Peyer's patch (tissue), 4 donors: ENCODE measurements at regions not wholly inside any gene's neighbourhood (a gene's known extent, or its start where the extent isn't known, plus 50 kb on each side); places are given as distances from the start of the nearest gene placed in this dataset.

Experiments used
- DNase-seq, 3 donors: peaks; one replicate each; pipeline ENCODE4 v3.0.0-alpha.2; 2017 to 2019
- H3K27ac ChIP-seq, 4 donors: fragments of 200-600 bp; sonication (generic); one replicate each; pipeline ENCODE4 v1.5.1; 2016 to 2019
- H3K27me3 ChIP-seq, 2 donors: fragments of 200-600 bp; sonication (generic); one replicate each; pipeline ENCODE4 v1.5.1; 2019
- H3K36me3 ChIP-seq, 3 donors: fragments of 200-600 bp; sonication (generic); one replicate each; pipeline ENCODE4 v1.5.1; 2016 to 2019
- H3K4me1 ChIP-seq, 4 donors: fragments of 200-600 bp; sonication (generic); one replicate each; pipeline ENCODE4 v1.5.1; 2016 to 2019
- H3K4me3 ChIP-seq, 4 donors: fragments of 200-600 bp; sonication (generic); 1 replicate in 3 of 4; 2 replicates in 1 of 4; pipeline ENCODE4 v1.5.1; 2016 to 2019; ENCODE audit warnings: mild to moderate bottlenecking in 1 of 4
- H3K9me3 ChIP-seq, 4 donors: fragments of 200-600 bp; sonication (generic); one replicate each; pipeline ENCODE4 v1.5.1; 2016 to 2019; ENCODE audit warnings: mild to moderate bottlenecking in 1 of 4
- CTCF ChIP-seq, 6 experiments: fragments of 450-650 bp in 4 of 6; fragments of 200-600 bp in 2 of 6; sonication (generic) in 1 of 6; IDR thresholded peaks; one replicate each; pipeline ENCODE4 v1.5.1; 2017 to 2019; ENCODE audit warnings: antibody characterized with exemption in 6 of 6, mild to moderate bottlenecking in 3 of 6, moderate library complexity in 1 of 6
- POLR2A ChIP-seq, 2 donors: fragments of 450-650 bp; IDR thresholded peaks; one replicate each; pipeline ENCODE4 v1.5.1; 2017; ENCODE audit warnings: antibody characterized with exemption in 2 of 2, mild to moderate bottlenecking in 2 of 2, moderate library complexity in 2 of 2

- H3K4me1 ChIP-seq: no peaks in the 10 kb centered on the region
- H3K4me3 ChIP-seq: no peak overlapping the region
- no peaks in the 10 kb centered on the region for H3K27me3 ChIP-seq
- no peak for TF ChIP-seq CTCF (IDR thresholded peaks at IDR 0.05)
- TF ChIP-seq POLR2A (IDR thresholded peaks at IDR 0.05): no peak
- H3K27ac ChIP-seq: no peak overlapping the region
- no peaks in the 10 kb centered on the region for H3K36me3 ChIP-seq
- DNase-seq: no peak
- H3K9me3 ChIP-seq: no peaks in the 10 kb centered on the region
Observed at GRCh38 chr2:217371781-217372213, 511.9 kb upstream of the TNP1 start.

DNA sequence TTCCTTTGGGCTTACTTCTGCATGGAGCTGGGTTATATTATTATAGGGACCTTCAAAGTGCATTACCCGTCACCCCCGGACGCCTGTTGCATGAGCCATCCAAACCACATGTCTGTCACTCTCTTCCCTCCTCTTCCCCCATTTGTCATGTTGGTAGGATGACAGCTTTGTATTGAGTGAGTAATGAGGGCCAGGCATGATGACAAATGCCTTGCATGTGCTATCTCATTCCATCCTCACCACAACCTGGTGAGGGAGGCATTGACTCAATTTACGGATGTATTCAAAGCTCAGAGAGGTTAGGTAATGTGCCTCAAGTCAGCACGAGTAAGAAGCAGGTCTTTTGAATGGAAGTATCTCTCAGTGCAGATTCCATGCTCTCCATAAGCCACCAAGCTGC is 510.5 kb upstream of the TNP1 start:
- no peaks in the 10 kb centered on the region for H3K36me3 ChIP-seq
- H3K4me3 ChIP-seq: no peak overlapping the region
- DNase-seq: no peak
- H3K27me3 ChIP-seq: no peaks in the 10 kb centered on the region
- no peaks in the 10 kb centered on the region for H3K9me3 ChIP-seq
- H3K4me1 ChIP-seq: no peaks in the 10 kb centered on the region
- H3K27ac ChIP-seq: no peak overlapping the region
- no peak for TF ChIP-seq POLR2A (IDR thresholded peaks at IDR 0.05)
- no peak for TF ChIP-seq CTCF (IDR thresholded peaks at IDR 0.05)

DNA sequence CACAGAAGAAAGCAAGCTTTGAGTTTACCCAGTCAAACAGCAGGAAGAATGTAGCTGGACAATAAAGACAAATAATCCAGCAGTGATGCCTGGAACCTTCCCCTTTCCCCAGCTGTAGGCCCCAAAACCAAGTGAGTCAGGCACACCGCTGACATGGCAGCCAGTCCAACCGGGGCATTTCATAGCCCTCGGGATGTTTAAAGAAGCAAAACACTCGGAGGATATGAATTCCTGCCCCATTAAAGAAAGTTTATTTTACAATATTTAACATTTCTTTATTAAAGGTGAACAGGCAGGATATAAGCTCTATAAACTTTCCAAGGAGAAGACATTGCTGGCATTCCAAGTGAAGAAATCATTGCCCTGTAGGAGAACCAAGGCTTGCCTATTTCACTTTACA is 507.6 kb upstream of the TNP1 start:
- TF ChIP-seq CTCF (IDR thresholded peaks at IDR 0.05) (no peak), POLR2A (IDR thresholded peaks at IDR 0.05) (no peak)
- H3K27ac ChIP-seq: no peak overlapping the region
- no peaks in the 10 kb centered on the region for H3K36me3 ChIP-seq
- DNase-seq: no peak
- no peaks in the 10 kb centered on the region for H3K27me3 ChIP-seq
- no peaks in the 10 kb centered on the region for H3K9me3 ChIP-seq
- H3K4me3 ChIP-seq: no peak overlapping the region
- no peaks in the 10 kb centered on the region for H3K4me1 ChIP-seq

- TF ChIP-seq CTCF (IDR thresholded peaks at IDR 0.05) (no peak), POLR2A (IDR thresholded peaks at IDR 0.05) (no peak)
- H3K9me3 ChIP-seq: no peaks in the 10 kb centered on the region
- H3K27ac ChIP-seq: no peak overlapping the region
- no peak overlapping the region for H3K4me3 ChIP-seq
- no peak for DNase-seq
- no peaks in the 10 kb centered on the region for H3K27me3 ChIP-seq
- no peaks in the 10 kb centered on the region for H3K4me1 ChIP-seq
- no peaks in the 10 kb centered on the region for H3K36me3 ChIP-seq
Observed at GRCh38 chr2:217366966-217367365, 507.1 kb upstream of the TNP1 start.

DNA sequence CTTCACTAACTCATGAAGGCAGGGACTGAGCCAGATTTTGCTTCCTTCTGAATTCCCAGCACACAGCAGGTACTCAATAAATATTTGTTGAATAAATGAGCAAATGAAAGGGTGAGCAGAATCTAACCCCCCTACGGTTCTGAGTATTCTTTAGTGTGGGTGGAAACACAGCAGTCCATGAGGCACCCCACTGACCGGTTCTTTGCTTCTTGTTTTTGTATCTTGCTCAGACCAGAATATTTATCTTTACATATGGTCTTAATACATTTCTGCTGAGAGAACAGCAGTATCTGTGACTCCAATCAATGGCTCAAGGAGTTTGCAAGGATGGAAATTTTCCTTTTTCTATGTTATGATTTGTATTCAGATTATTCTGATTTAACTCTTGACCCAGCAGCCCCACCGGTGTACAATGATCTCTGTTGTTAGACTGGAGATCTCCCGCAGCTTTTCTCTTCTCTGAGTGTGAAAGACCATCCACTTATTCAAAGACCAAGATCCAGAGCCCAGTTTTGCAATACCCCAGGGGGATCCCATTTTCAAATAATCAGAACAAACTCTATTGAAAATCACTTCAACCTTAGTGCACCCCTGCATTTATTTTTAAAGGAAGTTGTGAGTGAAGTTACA is 506.5 kb upstream of the TNP1 start:
- H3K27me3 ChIP-seq: no peaks in the 10 kb centered on the region
- TF ChIP-seq CTCF (IDR thresholded peaks at IDR 0.05): no peak
- no peak for TF ChIP-seq POLR2A (IDR thresholded peaks at IDR 0.05)
- H3K36me3 ChIP-seq: no peaks in the 10 kb centered on the region
- no peak overlapping the region for H3K27ac ChIP-seq
- no peak overlapping the region for H3K4me3 ChIP-seq
- H3K4me1 ChIP-seq: no peaks in the 10 kb centered on the region
- no peak for DNase-seq
- no peaks in the 10 kb centered on the region for H3K9me3 ChIP-seq

- Histone ChIP-seq H3K27me3 (no peaks in the 10 kb centered on the region), H3K27ac (no peak overlapping the region), H3K36me3 (no peaks in the 10 kb centered on the region), H3K4me3 (no peak overlapping the region), H3K9me3 (no peaks in the 10 kb centered on the region), H3K4me1 (no peaks in the 10 kb centered on the region)
- no peak for DNase-seq
- TF ChIP-seq CTCF (IDR thresholded peaks at IDR 0.05): no peak
- TF ChIP-seq POLR2A (IDR thresholded peaks at IDR 0.05): no peak
Observed at GRCh38 chr2:217365656-217366055, 505.8 kb upstream of the TNP1 start.
